ENCODE measurements at regions not wholly inside any gene's neighbourhood (a gene's known extent, or its start where the extent isn't known, plus 50 kb on each side); places are given as distances from the start of the nearest gene placed in this dataset.

GRCh38 chr1:182189535-182190066 is 128.1 kb upstream of the ZNF648 start:
- Histone ChIP-seq H3K9ac (ENCODE audit: low read length in 5 of 5) (no peak overlapping the region), H3K4me1 (ENCODE audit: control insufficient read depth in 5 of 5, insufficient read depth in 5 of 5, low read length in 5 of 5) (peaks cover 2 to 31% (median 21%) of the 10 kb centered on the region in 5 donors), H3K27me3 (ENCODE audit: control insufficient read depth in 5 of 5, insufficient read depth in 4 of 5, low read length in 5 of 5) (no peaks in the 10 kb centered on the region), H3K4me3 (ENCODE audit: low read depth in 1 of 5, low read length in 5 of 5) (no peak overlapping the region), H3K9me3 (ENCODE audit: control insufficient read depth in 5 of 5, low read length in 5 of 5) (no peaks in the 10 kb centered on the region), H3K27ac (ENCODE audit: low read depth, low read length) (no peak overlapping the region), H3K36me3 (ENCODE audit: control insufficient read depth in 5 of 5, insufficient read depth in 5 of 5, low read length in 5 of 5) (no peaks in the 10 kb centered on the region)

- Histone ChIP-seq H3K27ac (ENCODE audit: low read depth, low read length) (no peak overlapping the region), H3K4me3 (ENCODE audit: low read depth in 1 of 5, low read length in 5 of 5) (no peak overlapping the region), H3K4me1 (ENCODE audit: control insufficient read depth in 5 of 5, insufficient read depth in 5 of 5, low read length in 5 of 5) (peaks cover 0 to 6% (median 4%) of the 10 kb centered on the region in 5 donors), H3K27me3 (ENCODE audit: control insufficient read depth in 5 of 5, insufficient read depth in 4 of 5, low read length in 5 of 5) (no peaks in the 10 kb centered on the region), H3K9me3 (ENCODE audit: control insufficient read depth in 5 of 5, low read length in 5 of 5) (no peaks in the 10 kb centered on the region), H3K9ac (ENCODE audit: low read length in 5 of 5) (no peak overlapping the region), H3K36me3 (ENCODE audit: control insufficient read depth in 5 of 5, insufficient read depth in 5 of 5, low read length in 5 of 5) (no peaks in the 10 kb centered on the region)
These were observed 125.2 kb upstream of the ZNF648 start for GRCh38 chr1:182186757-182187146.

GRCh38 chr1:182185842-182186756 is 124.6 kb upstream of the ZNF648 start:
- Histone ChIP-seq H3K4me3 (ENCODE audit: low read depth in 1 of 5, low read length in 5 of 5) (no peak overlapping the region), H3K27me3 (ENCODE audit: control insufficient read depth in 5 of 5, insufficient read depth in 4 of 5, low read length in 5 of 5) (no peaks in the 10 kb centered on the region), H3K9ac (ENCODE audit: low read length in 5 of 5) (no peak overlapping the region), H3K36me3 (ENCODE audit: control insufficient read depth in 5 of 5, insufficient read depth in 5 of 5, low read length in 5 of 5) (no peaks in the 10 kb centered on the region), H3K9me3 (ENCODE audit: control insufficient read depth in 5 of 5, low read length in 5 of 5) (no peaks in the 10 kb centered on the region), H3K4me1 (ENCODE audit: control insufficient read depth in 5 of 5, insufficient read depth in 5 of 5, low read length in 5 of 5) (no peaks in the 10 kb centered on the region), H3K27ac (ENCODE audit: low read depth, low read length) (no peak overlapping the region)

GRCh38 chr1:182185136-182185535 is 123.6 kb upstream of the ZNF648 start:
- no peak overlapping the region for H3K27ac ChIP-seq (ENCODE audit: low read depth, low read length)
- H3K27me3 ChIP-seq (ENCODE audit: control insufficient read depth in 5 of 5, insufficient read depth in 4 of 5, low read length in 5 of 5), result no peaks in the 10 kb centered on the region
- no peaks in the 10 kb centered on the region for H3K36me3 ChIP-seq (ENCODE audit: control insufficient read depth in 5 of 5, insufficient read depth in 5 of 5, low read length in 5 of 5)
- H3K4me1 ChIP-seq (ENCODE audit: control insufficient read depth in 5 of 5, insufficient read depth in 5 of 5, low read length in 5 of 5), result no peaks in the 10 kb centered on the region
- H3K4me3 ChIP-seq (ENCODE audit: low read depth in 1 of 5, low read length in 5 of 5), result no peak overlapping the region
- no peaks in the 10 kb centered on the region for H3K9me3 ChIP-seq (ENCODE audit: control insufficient read depth in 5 of 5, low read length in 5 of 5)
- no peak overlapping the region for H3K9ac ChIP-seq (ENCODE audit: low read length in 5 of 5)

- H3K27ac ChIP-seq (ENCODE audit: low read depth, low read length), result no peak overlapping the region
- H3K27me3 ChIP-seq (ENCODE audit: control insufficient read depth in 5 of 5, insufficient read depth in 4 of 5, low read length in 5 of 5), result no peaks in the 10 kb centered on the region
- H3K4me3 ChIP-seq (ENCODE audit: low read depth in 1 of 5, low read length in 5 of 5), result no peak overlapping the region
- no peaks in the 10 kb centered on the region for H3K4me1 ChIP-seq (ENCODE audit: control insufficient read depth in 5 of 5, insufficient read depth in 5 of 5, low read length in 5 of 5)
- no peaks in the 10 kb centered on the region for H3K36me3 ChIP-seq (ENCODE audit: control insufficient read depth in 5 of 5, insufficient read depth in 5 of 5, low read length in 5 of 5)
- no peak overlapping the region for H3K9ac ChIP-seq (ENCODE audit: low read length in 5 of 5)
- H3K9me3 ChIP-seq (ENCODE audit: control insufficient read depth in 5 of 5, low read length in 5 of 5), result no peaks in the 10 kb centered on the region
These were observed 122.1 kb upstream of the ZNF648 start for GRCh38 chr1:182183606-182184005.

GRCh38 chr1:182182311-182182710 is 120.8 kb upstream of the ZNF648 start:
- H3K9ac ChIP-seq (ENCODE audit: low read length in 5 of 5), result no peak overlapping the region
- no peak overlapping the region for H3K27ac ChIP-seq (ENCODE audit: low read depth, low read length)

GRCh38 chr1:182181167-182181572 is 119.7 kb upstream of the ZNF648 start:
- Histone ChIP-seq H3K27ac (ENCODE audit: low read depth, low read length) (no peak overlapping the region), H3K9ac (ENCODE audit: low read length in 5 of 5) (no peak overlapping the region), H3K4me3 (ENCODE audit: low read depth in 1 of 5, low read length in 5 of 5) (no peak overlapping the region), H3K9me3 (ENCODE audit: control insufficient read depth in 5 of 5, low read length in 5 of 5) (no peaks in the 10 kb centered on the region), H3K36me3 (ENCODE audit: control insufficient read depth in 5 of 5, insufficient read depth in 5 of 5, low read length in 5 of 5) (no peaks in the 10 kb centered on the region), H3K27me3 (ENCODE audit: control insufficient read depth in 5 of 5, insufficient read depth in 4 of 5, low read length in 5 of 5) (no peaks in the 10 kb centered on the region), H3K4me1 (ENCODE audit: control insufficient read depth in 5 of 5, insufficient read depth in 5 of 5, low read length in 5 of 5) (no peaks in the 10 kb centered on the region)

More at GRCh38 chr1:182182311-182182710, 120.8 kb upstream of the ZNF648 start:
- no peak overlapping the region for H3K4me3 ChIP-seq (ENCODE audit: low read depth in 1 of 5, low read length in 5 of 5)
- no peaks in the 10 kb centered on the region for H3K9me3 ChIP-seq (ENCODE audit: control insufficient read depth in 5 of 5, low read length in 5 of 5)
- H3K27me3 ChIP-seq (ENCODE audit: control insufficient read depth in 5 of 5, insufficient read depth in 4 of 5, low read length in 5 of 5), result no peaks in the 10 kb centered on the region
- no peaks in the 10 kb centered on the region for H3K36me3 ChIP-seq (ENCODE audit: control insufficient read depth in 5 of 5, insufficient read depth in 5 of 5, low read length in 5 of 5)
- no peaks in the 10 kb centered on the region for H3K4me1 ChIP-seq (ENCODE audit: control insufficient read depth in 5 of 5, insufficient read depth in 5 of 5, low read length in 5 of 5)

- Histone ChIP-seq H3K36me3 (ENCODE audit: control insufficient read depth in 5 of 5, insufficient read depth in 5 of 5, low read length in 5 of 5) (no peaks in the 10 kb centered on the region), H3K9ac (ENCODE audit: low read length in 5 of 5) (no peak overlapping the region), H3K4me3 (ENCODE audit: low read depth in 1 of 5, low read length in 5 of 5) (no peak overlapping the region), H3K4me1 (ENCODE audit: control insufficient read depth in 5 of 5, insufficient read depth in 5 of 5, low read length in 5 of 5) (peaks cover 0 to 10% (median 6%) of the 10 kb centered on the region in 5 donors), H3K27ac (ENCODE audit: low read depth, low read length) (no peak overlapping the region), H3K9me3 (ENCODE audit: control insufficient read depth in 5 of 5, low read length in 5 of 5) (no peaks in the 10 kb centered on the region), H3K27me3 (ENCODE audit: control insufficient read depth in 5 of 5, insufficient read depth in 4 of 5, low read length in 5 of 5) (no peaks in the 10 kb centered on the region)
These were observed 113.9 kb upstream of the ZNF648 start for GRCh38 chr1:182175361-182175931.

GRCh38 chr1:182174513-182174855 is 113.0 kb upstream of the ZNF648 start:
- Histone ChIP-seq H3K4me1 (ENCODE audit: control insufficient read depth in 5 of 5, insufficient read depth in 5 of 5, low read length in 5 of 5) (peaks cover 0 to 12% (median 10%) of the 10 kb centered on the region in 5 donors), H3K36me3 (ENCODE audit: control insufficient read depth in 5 of 5, insufficient read depth in 5 of 5, low read length in 5 of 5) (no peaks in the 10 kb centered on the region), H3K27me3 (ENCODE audit: control insufficient read depth in 5 of 5, insufficient read depth in 4 of 5, low read length in 5 of 5) (no peaks in the 10 kb centered on the region), H3K4me3 (ENCODE audit: low read depth in 1 of 5, low read length in 5 of 5) (no peak overlapping the region), H3K9me3 (ENCODE audit: control insufficient read depth in 5 of 5, low read length in 5 of 5) (no peaks in the 10 kb centered on the region), H3K27ac (ENCODE audit: low read depth, low read length) (no peak overlapping the region), H3K9ac (ENCODE audit: low read length in 5 of 5) (no peak overlapping the region)

GRCh38 chr1:182173808-182174512 is 112.4 kb upstream of the ZNF648 start:
- no peaks in the 10 kb centered on the region for H3K36me3 ChIP-seq (ENCODE audit: control insufficient read depth in 5 of 5, insufficient read depth in 5 of 5, low read length in 5 of 5)
- H3K9ac ChIP-seq (ENCODE audit: low read length in 5 of 5), result no peak overlapping the region
- H3K4me3 ChIP-seq (ENCODE audit: low read depth in 1 of 5, low read length in 5 of 5), result no peak overlapping the region
- H3K27ac ChIP-seq (ENCODE audit: low read depth, low read length), result no peak overlapping the region
- no peaks in the 10 kb centered on the region for H3K27me3 ChIP-seq (ENCODE audit: control insufficient read depth in 5 of 5, insufficient read depth in 4 of 5, low read length in 5 of 5)
- H3K4me1 ChIP-seq (ENCODE audit: control insufficient read depth in 5 of 5, insufficient read depth in 5 of 5, low read length in 5 of 5), result peaks cover 0 to 17% (median 15%) of the 10 kb centered on the region in 5 donors
- no peaks in the 10 kb centered on the region for H3K9me3 ChIP-seq (ENCODE audit: control insufficient read depth in 5 of 5, low read length in 5 of 5)

All from subcutaneous abdominal adipose tissue (tissue), 5 donors.